H1 (cell line): ENCODE measurements at regions not wholly inside any gene's neighbourhood (a gene's known extent, or its start where the extent isn't known, plus 50 kb on each side); places are given as distances from the start of the nearest gene placed in this dataset.

Experiments used
- CTCF ChIA-PET: fragments of 300-600 bp; sonication (Branson Sonifier 250); formaldehyde crosslinking; loops from one replicate; lab custom pipeline; 2021; ENCODE audit not compliant: partially characterized antibody; lab: Charles Lee
- POLR2A ChIA-PET: fragments of 300-600 bp; sonication (Branson Sonifier 250); formaldehyde crosslinking; loops from one replicate; lab custom pipeline; 2021; ENCODE audit warnings: inconsistent platforms; ENCODE audit not compliant: partially characterized antibody; lab: Charles Lee
- DNase-seq, 2 experiments: peaks; one replicate each; pipeline versions ENCODE4 v3.0.0 to v3.0.0-alpha.2; 2010 to 2022; ENCODE audit warnings: low spot score in 2 of 2, low read depth in 1 of 2, mixed read lengths in 1 of 2
- FAIRE-seq: peaks from 2 replicates; lab custom pipeline; 2011; peaks lifted over from hg19 to GRCh38; lab: Jason Lieb, UNC
- H2AFZ ChIP-seq: 2 replicates; pipeline ENCODE4 v1.8.1; 2012; ENCODE audit warnings: low read length, inconsistent platforms
- H2AK5ac ChIP-seq: 2 replicates; pipeline ENCODE4 v1.6.1; 2013; ENCODE audit warnings: low read depth, low read length
- H2BK120ac ChIP-seq: replicated peaks from 2 replicates; pipeline ENCODE3; 2013; ENCODE audit warnings: low read depth, low read length, inconsistent platforms
- H2BK12ac ChIP-seq: 2 replicates; pipeline ENCODE4 v1.6.1; 2013; ENCODE audit warnings: low read depth, low read length
- H2BK15ac ChIP-seq: 2 replicates; pipeline ENCODE4 v1.6.1; 2013; ENCODE audit warnings: low read length
- H2BK20ac ChIP-seq: 2 replicates; pipeline ENCODE4 v1.6.1; 2013; ENCODE audit warnings: low read length
- H2BK5ac ChIP-seq: 2 replicates; pipeline ENCODE4 v1.6.1; 2013; ENCODE audit warnings: low read depth, low read length
- H3K14ac ChIP-seq: 2 replicates; pipeline ENCODE4 v1.6.1; 2013; ENCODE audit warnings: inconsistent platforms; ENCODE audit not compliant: insufficient read length
- H3K18ac ChIP-seq: 2 replicates; pipeline ENCODE4 v1.6.1; 2013; ENCODE audit warnings: low read length; ENCODE audit errors: extremely low read depth
- H3K23ac ChIP-seq: 2 replicates; pipeline ENCODE4 v1.6.1; 2013; ENCODE audit warnings: inconsistent platforms; ENCODE audit not compliant: insufficient read length
- H3K23me2 ChIP-seq: 2 replicates; pipeline ENCODE4 v1.6.1; 2013; ENCODE audit warnings: low read depth, low read length
- H3K27ac ChIP-seq: 2 replicates; pipeline ENCODE4 v1.6.1; 2011; ENCODE audit warnings: low read depth, low read length, inconsistent platforms
- H3K27me3 ChIP-seq, 4 experiments: replicated peaks in 1 of 4; 1 replicate in 1 of 4; 2 replicates in 3 of 4; pipeline versions ENCODE4 v1.6.1 to v1.8.1; 2011 to 2013; ENCODE audit warnings: low read length in 3 of 4, mild to moderate bottlenecking in 3 of 4, inconsistent platforms in 2 of 4, mixed read lengths in 2 of 4, moderate library complexity in 1 of 4; ENCODE audit not compliant: control insufficient read depth in 3 of 4, insufficient read depth in 3 of 4; ENCODE audit errors: extremely low read depth in 1 of 4
- H3K36me3 ChIP-seq, 4 experiments: 2 replicates each; pipeline versions ENCODE4 v1.6.1 to v1.8.1; 2011 to 2013; ENCODE audit warnings: mild to moderate bottlenecking in 4 of 4, low read length in 3 of 4, moderate library complexity in 2 of 4, control low read depth in 1 of 4, inconsistent platforms in 1 of 4; ENCODE audit not compliant: insufficient read depth in 4 of 4, control insufficient read depth in 2 of 4
- H3K4ac ChIP-seq: replicated peaks from 2 replicates; pipeline ENCODE3; 2013; ENCODE audit warnings: low read length, low read depth, mixed read lengths, inconsistent platforms; ENCODE audit not compliant: insufficient read length
- H3K4me1 ChIP-seq, 4 experiments: replicated peaks in 1 of 4; 1 replicate in 1 of 4; 2 replicates in 3 of 4; pipeline versions ENCODE4 v1.6.1 to v1.8.1; 2011 to 2013; ENCODE audit warnings: low read length in 3 of 4, inconsistent platforms in 2 of 4, mixed read lengths in 1 of 4; ENCODE audit not compliant: insufficient read depth in 4 of 4, control insufficient read depth in 3 of 4
- H3K4me2 ChIP-seq, 2 experiments: 2 replicates each; pipeline versions ENCODE4 v1.6.1 to v1.8.1; 2011 to 2013; ENCODE audit warnings: low read depth in 2 of 2, low read length in 2 of 2, control low read depth in 1 of 2, inconsistent platforms in 1 of 2, mild to moderate bottlenecking in 1 of 2; ENCODE audit not compliant: insufficient read depth in 1 of 2
- H3K4me3 ChIP-seq, 4 experiments: fragments of 200-600, 300-600 bp in 1 of 4; sonication (generic), shearing (Covaris generic), sonication (Bioruptor Twin) in 1 of 4; 2 replicates each; pipeline versions ENCODE4 v1.5.1 to v1.8.1; 2011 to 2016; ENCODE audit warnings: low read length in 4 of 4, low read depth in 3 of 4, control low read depth in 2 of 4, inconsistent platforms in 2 of 4, mild to moderate bottlenecking in 2 of 4, mixed read lengths in 1 of 4, moderate library complexity in 1 of 4; ENCODE audit not compliant: insufficient read depth in 2 of 4; ENCODE audit errors: extremely low read depth in 1 of 4
- H3K56ac ChIP-seq: replicated peaks from 2 replicates; pipeline ENCODE3; 2013; ENCODE audit warnings: low read depth, mild to moderate bottlenecking, mixed read lengths, low read length, inconsistent platforms; ENCODE audit not compliant: insufficient read length
- H3K79me1 ChIP-seq: 2 replicates; pipeline ENCODE4 v1.6.1; 2013; ENCODE audit warnings: low read depth, low read length, control low read depth
- H3K79me2 ChIP-seq, 2 experiments: 2 replicates each; pipeline versions ENCODE4 v1.6.1 to v1.8.1; 2012 to 2013; ENCODE audit warnings: low read length in 2 of 2, mild to moderate bottlenecking in 2 of 2, inconsistent platforms in 1 of 2; ENCODE audit not compliant: insufficient read depth in 2 of 2, control insufficient read depth in 1 of 2
- H3K9ac ChIP-seq, 4 experiments: replicated peaks in 1 of 4; 1 replicate in 1 of 4; 2 replicates in 3 of 4; pipeline versions ENCODE4 v1.6.1 to v1.8.1; 2011 to 2013; ENCODE audit warnings: low read depth in 3 of 4, low read length in 3 of 4, control low read depth in 2 of 4, mild to moderate bottlenecking in 2 of 4, moderate library complexity in 2 of 4, inconsistent platforms in 1 of 4; ENCODE audit errors: extremely low read depth in 1 of 4
- H3K9me3 ChIP-seq, 2 experiments: 2 replicates each; pipeline versions ENCODE4 v1.6.1 to v1.8.1; 2012 to 2013; ENCODE audit warnings: mild to moderate bottlenecking in 2 of 2, moderate library complexity in 2 of 2, control low read depth in 1 of 2, inconsistent platforms in 1 of 2, low read depth in 1 of 2, low read length in 1 of 2, mixed read lengths in 1 of 2; ENCODE audit not compliant: insufficient read depth in 2 of 2
- H4K20me1 ChIP-seq, 2 experiments: replicated peaks in 1 of 2; 2 replicates each; pipeline versions ENCODE3 to v1.8.1; 2011 to 2013; ENCODE audit warnings: inconsistent platforms in 2 of 2, low read length in 2 of 2, mild to moderate bottlenecking in 1 of 2; ENCODE audit not compliant: insufficient read depth in 2 of 2, control insufficient read depth in 1 of 2
- H4K5ac ChIP-seq: 2 replicates; pipeline ENCODE4 v1.6.1; 2013; ENCODE audit warnings: low read length, low read depth, mixed read lengths, inconsistent platforms; ENCODE audit not compliant: insufficient read length
- H4K8ac ChIP-seq: 2 replicates; pipeline ENCODE4 v1.8.0; 2013; ENCODE audit warnings: mild to moderate bottlenecking, moderate library complexity, low read length, inconsistent platforms; ENCODE audit not compliant: insufficient read depth; ENCODE audit errors: extremely low read depth
- H4K91ac ChIP-seq: replicated peaks from 2 replicates; pipeline ENCODE3; 2013; ENCODE audit warnings: low read length, mixed read lengths, inconsistent platforms; ENCODE audit not compliant: insufficient read length
- FOSL1 ChIP-seq: IDR thresholded peaks from 2 replicates; pipeline ENCODE4 v1.6.1; 2011; ENCODE audit warnings: mild to moderate bottlenecking, low read depth, low read length, moderate library complexity; ENCODE audit not compliant: insufficient read depth
- SP2 ChIP-seq: IDR thresholded peaks from 2 replicates; pipeline ENCODE4 v1.6.1; 2012; ENCODE audit warnings: mild to moderate bottlenecking, low read length, inconsistent platforms
- WGBS, 2 experiments: shearing (Covaris generic) in 1 of 2; methylation state at CpG; one replicate each; pipeline versions ENCODE4 v1.1.6 to v1.1.7; 2013 to 2015; ENCODE audit warnings: low lambda C conversion rate in 2 of 2, mixed read lengths in 2 of 2, inconsistent platforms in 1 of 2, low coverage in 1 of 2, missing lambda C conversion rate in 1 of 2; ENCODE audit not compliant: insufficient replicate concordance in 2 of 2, insufficient coverage in 1 of 2, insufficient read length in 1 of 2; ENCODE audit errors: extremely low coverage in 1 of 2, missing lambda C conversion rate in 1 of 2; 5-methylcytosine and 5-hydroxymethylcytosine counted together
- TF ChIP-seq, protein P1 (sequence below), 3 experiments: IDR thresholded peaks; 1 replicate in 2 of 3; 2 replicates in 1 of 3; pipeline versions ENCODE4 v1.5.1 to v1.6.1; 2011; ENCODE audit warnings: low read length in 3 of 3, mild to moderate bottlenecking in 3 of 3, inconsistent platforms in 2 of 3, low read depth in 1 of 3, moderate library complexity in 1 of 3; ENCODE audit not compliant: insufficient read depth in 1 of 3; ENCODE audit errors: control extremely low read depth in 1 of 3

DNA sequence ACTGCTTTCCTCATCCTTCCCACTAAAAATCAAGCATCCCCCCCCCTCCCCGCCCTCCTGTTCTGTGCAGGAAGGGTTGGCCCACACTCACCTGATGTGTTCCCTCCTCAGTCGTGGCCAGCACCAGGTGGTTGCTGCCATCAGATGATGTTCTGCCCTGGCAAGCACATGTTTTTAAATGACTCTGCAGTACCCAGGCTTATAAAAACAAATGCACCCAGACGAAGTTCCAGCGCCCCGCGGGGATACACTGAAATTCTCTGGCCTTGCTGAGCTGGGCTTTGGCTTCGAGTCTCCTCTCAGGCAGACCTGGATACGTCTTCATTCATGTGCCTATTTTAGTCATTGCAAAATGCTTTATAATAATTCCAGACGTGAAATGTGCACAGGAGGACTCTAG, 316.3 kb downstream of the DLEU7 start:
- Histone ChIP-seq H4K20me1 (no peaks in the 10 kb centered on the region), H4K91ac (no peak overlapping the region), H3K56ac (no peak overlapping the region), H2AK5ac (no peak overlapping the region), H3K9ac (no peak overlapping the region), H2BK12ac (peak overlapping the region; percentile 11; the same call in 1 of the 2 replicates), H2BK120ac (no peak overlapping the region), H3K14ac (no peak overlapping the region), H3K9me3 (no peaks in the 10 kb centered on the region), H4K8ac (no peak overlapping the region), H3K36me3 (no peaks in the 10 kb centered on the region), H3K4me2 (no peak overlapping the region), H3K27me3 (no peaks in the 10 kb centered on the region), H3K27ac (no peak overlapping the region), H3K23ac (no peak overlapping the region), H3K79me2 (no peaks in the 10 kb centered on the region), H2BK15ac (no peak overlapping the region), H3K4me1 (peaks cover 0 to 3% (median 1%) of the 10 kb centered on the region in 4 experiments; a peak in 2 of 7 replicates), H3K23me2 (no peaks in the 10 kb centered on the region), H3K4ac (no peak overlapping the region), H3K79me1 (no peaks in the 10 kb centered on the region), H4K5ac (no peak overlapping the region), H3K4me3 (no peak overlapping the region), H2BK20ac (no peak overlapping the region), H2BK5ac (no peak overlapping the region), H3K18ac (no peak overlapping the region), H2AFZ (no peak overlapping the region)
- 88% methylated on average over 9 of the region's 9 CpGs; no CpG with 5 or more reads in 1 of the 2 experiments for WGBS, 2 experiments
- POLR2A ChIA-PET = no interaction called here
- FAIRE-seq (no peak), DNase-seq (no peak)
- CTCF ChIA-PET = interaction anchor here (0.7 to 1.3 kb wide), 3 partner anchors 9 to 150 kb away, joined by 3 to 4 read pairs (median 3); no protein-coding TSS in a partner anchor
- TF ChIP-seq, protein P1, sequence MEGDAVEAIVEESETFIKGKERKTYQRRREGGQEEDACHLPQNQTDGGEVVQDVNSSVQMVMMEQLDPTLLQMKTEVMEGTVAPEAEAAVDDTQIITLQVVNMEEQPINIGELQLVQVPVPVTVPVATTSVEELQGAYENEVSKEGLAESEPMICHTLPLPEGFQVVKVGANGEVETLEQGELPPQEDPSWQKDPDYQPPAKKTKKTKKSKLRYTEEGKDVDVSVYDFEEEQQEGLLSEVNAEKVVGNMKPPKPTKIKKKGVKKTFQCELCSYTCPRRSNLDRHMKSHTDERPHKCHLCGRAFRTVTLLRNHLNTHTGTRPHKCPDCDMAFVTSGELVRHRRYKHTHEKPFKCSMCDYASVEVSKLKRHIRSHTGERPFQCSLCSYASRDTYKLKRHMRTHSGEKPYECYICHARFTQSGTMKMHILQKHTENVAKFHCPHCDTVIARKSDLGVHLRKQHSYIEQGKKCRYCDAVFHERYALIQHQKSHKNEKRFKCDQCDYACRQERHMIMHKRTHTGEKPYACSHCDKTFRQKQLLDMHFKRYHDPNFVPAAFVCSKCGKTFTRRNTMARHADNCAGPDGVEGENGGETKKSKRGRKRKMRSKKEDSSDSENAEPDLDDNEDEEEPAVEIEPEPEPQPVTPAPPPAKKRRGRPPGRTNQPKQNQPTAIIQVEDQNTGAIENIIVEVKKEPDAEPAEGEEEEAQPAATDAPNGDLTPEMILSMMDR (IDR thresholded peaks at IDR 0.05; ENCODE audit: control extremely low read depth in 1 of 3, insufficient read depth in 1 of 3, low read depth in 1 of 3, low read length in 3 of 3) = no peak
- TF ChIP-seq FOSL1 = no peak
- no peak for TF ChIP-seq SP2
